GM12891 (cell line): ENCODE measurements at regions not wholly inside any gene's neighbourhood (a gene's known extent, or its start where the extent isn't known, plus 50 kb on each side); places are given as distances from the start of the nearest gene placed in this dataset.

ENCODE experiments used
- DNase-seq: peaks from one replicate; pipeline ENCODE4 v3.0.0; 2011; ENCODE audit warnings: low spot score; ENCODE audit not compliant: insufficient read length
- FAIRE-seq: peaks from 2 replicates; lab custom pipeline; 2011; peaks lifted over from hg19 to GRCh38; lab: Jason Lieb, UNC
- PAX5 ChIP-seq: IDR thresholded peaks from 2 replicates; pipeline ENCODE4 v1.6.1; 2011; ENCODE audit warnings: low read length, moderate library complexity, mild to moderate bottlenecking; ENCODE audit not compliant: insufficient read depth, severe bottlenecking
- POLR2A ChIP-seq: IDR thresholded peaks from 2 replicates; pipeline ENCODE4 v1.6.1; 2011; ENCODE audit warnings: low read depth, low read length, control low read depth
- POLR2AphosphoS5 ChIP-seq: IDR thresholded peaks from 2 replicates; pipeline ENCODE4 v1.6.1; 2011; ENCODE audit warnings: low read depth, low read length, control low read depth
- POU2F2 ChIP-seq: IDR thresholded peaks from 2 replicates; pipeline ENCODE4 v1.6.1; 2011; ENCODE audit warnings: low read depth, mild to moderate bottlenecking, control low read depth, low read length, moderate library complexity
- SPI1 ChIP-seq: IDR thresholded peaks from 2 replicates; pipeline ENCODE4 v1.6.1; 2011; ENCODE audit warnings: low read depth, low read length, control low read depth
- TAF1 ChIP-seq: IDR thresholded peaks from 2 replicates; pipeline ENCODE4 v1.6.1; 2011; ENCODE audit warnings: low read depth, low read length, control low read depth

- no peak for FAIRE-seq
- TF ChIP-seq PAX5 (no peak), POLR2AphosphoS5 (no peak), SPI1 (no peak), TAF1 (no peak), POU2F2 (no peak), POLR2A (no peak)
Observed at GRCh38 chr6:42502127-42502526, 50.4 kb upstream of the TRERF1 start.

More at GRCh38 chr6:42502127-42502526, 50.4 kb upstream of the TRERF1 start:
- DNase-seq: no peak
